ENCODE measurements at regions not wholly inside any gene's neighbourhood (a gene's known extent, or its start where the extent isn't known, plus 50 kb on each side); places are given as distances from the start of the nearest gene placed in this dataset.
"Not testable (repeated sequence)": the region's sequence is repeated elsewhere in the genome, so short reads cannot be mapped to it uniquely, and the experiment has no call there.

- Mint-ChIP-seq H3K36me3 (ENCODE audit: low read depth) (no peaks in the 10 kb centered on the region), H3K4me3 (no peak overlapping the region), H3K4me1 (peaks cover 12% of the 10 kb centered on the region), H3K27ac (no peak overlapping the region), H3K9me3 (no peaks in the 10 kb centered on the region), H3K27me3 (ENCODE audit: insufficient read depth, low read depth, poor library complexity) (no peaks in the 10 kb centered on the region)
- H3K4me2 ChIP-seq = no peak overlapping the region
- H4K20me1 ChIP-seq (replicated peaks; ENCODE audit: insufficient read depth) = no peaks in the 10 kb centered on the region
- no peak overlapping the region for H2AFZ ChIP-seq
- H3F3A ChIP-seq (replicated peaks; ENCODE audit: low read depth) = no peaks in the 10 kb centered on the region
- no peak for DNase-seq (ENCODE audit: low spot score)
- H3K4me1 ChIP-seq (ENCODE audit: insufficient read depth) = peaks cover 12% of the 10 kb centered on the region
- H3K36me3 ChIP-seq (ENCODE audit: insufficient read depth) = no peaks in the 10 kb centered on the region
- H3K27ac ChIP-seq (ENCODE audit: low read depth) = no peak overlapping the region
- no peak for TF ChIP-seq CTCF (conservative IDR thresholded peaks at IDR 0.05; ENCODE audit: low read depth in 2 of 2)
- H3K27me3 ChIP-seq (ENCODE audit: insufficient read depth) = no peaks in the 10 kb centered on the region
- H3K9me2 ChIP-seq (ENCODE audit: insufficient read depth) = no peaks in the 10 kb centered on the region; the same call in 1 of the 2 replicates
- ATAC-seq = no peak
- H3K4me3 ChIP-seq = no peak overlapping the region
- H3K79me2 ChIP-seq (replicated peaks; ENCODE audit: insufficient read depth) = no peaks in the 10 kb centered on the region
Observed at GRCh38 chr5:87139795-87140194, 127.9 kb upstream of the RASA1 start.

GRCh38 chr5:87141544-87141943 lies 126.1 kb upstream of the RASA1 start:
- Mint-ChIP-seq H3K36me3 (ENCODE audit: low read depth) (no peaks in the 10 kb centered on the region), H3K27ac (no peak overlapping the region), H3K27me3 (ENCODE audit: insufficient read depth, low read depth, poor library complexity) (no peaks in the 10 kb centered on the region), H3K4me3 (no peak overlapping the region), H3K9me3 (no peaks in the 10 kb centered on the region), H3K4me1 (peaks cover 5% of the 10 kb centered on the region; the same call in 2 of the 3 replicates)
- no peak for TF ChIP-seq EZH2phosphoT487 (IDR thresholded peaks at IDR 0.05; ENCODE audit: unreplicated experiment)
- Histone ChIP-seq H3K27me3 (ENCODE audit: insufficient read depth) (no peaks in the 10 kb centered on the region), H3K4me2 (no peak overlapping the region), H2AFZ (no peak overlapping the region), H3K79me2 (replicated peaks; ENCODE audit: insufficient read depth) (no peaks in the 10 kb centered on the region), H3F3A (replicated peaks; ENCODE audit: low read depth) (no peaks in the 10 kb centered on the region), H3K9me2 (ENCODE audit: insufficient read depth) (no peaks in the 10 kb centered on the region; the same call in 1 of the 2 replicates), H3K4me1 (ENCODE audit: insufficient read depth) (peaks cover 5% of the 10 kb centered on the region), H3K36me3 (ENCODE audit: insufficient read depth) (no peaks in the 10 kb centered on the region), H3K27ac (ENCODE audit: low read depth) (no peak overlapping the region), H3K4me3 (no peak overlapping the region), H4K20me1 (replicated peaks; ENCODE audit: insufficient read depth) (no peaks in the 10 kb centered on the region)
- DNase-seq (ENCODE audit: low spot score) = no peak
- no peak for ATAC-seq

GRCh38 chr5:87145853-87146252 lies 121.8 kb upstream of the RASA1 start:
- H3K4me2 ChIP-seq; H3K27ac Mint-ChIP-seq; H3K27ac ChIP-seq (ENCODE audit: low read depth); H3F3A ChIP-seq (replicated peaks; ENCODE audit: low read depth); H3K79me2 ChIP-seq (replicated peaks; ENCODE audit: insufficient read depth); H3K9me3 Mint-ChIP-seq; H2AFZ ChIP-seq; H3K4me3 Mint-ChIP-seq; H3K36me3 ChIP-seq (ENCODE audit: insufficient read depth); H3K4me1 ChIP-seq (ENCODE audit: insufficient read depth); H3K27me3 ChIP-seq (ENCODE audit: insufficient read depth); H3K4me1 Mint-ChIP-seq; H3K27me3 Mint-ChIP-seq (ENCODE audit: insufficient read depth, low read depth, poor library complexity); H4K20me1 ChIP-seq (replicated peaks; ENCODE audit: insufficient read depth); H3K4me3 ChIP-seq; H3K36me3 Mint-ChIP-seq (ENCODE audit: low read depth); H3K9me2 ChIP-seq (ENCODE audit: insufficient read depth); ATAC-seq; DNase-seq (ENCODE audit: low spot score): not testable (repeated sequence)

- DNase-seq (ENCODE audit: low spot score) (no peak), ATAC-seq (no peak)
- Histone ChIP-seq H3K4me1 (ENCODE audit: insufficient read depth) (no peaks in the 10 kb centered on the region), H3K9me2 (ENCODE audit: insufficient read depth) (no peaks in the 10 kb centered on the region; the same call in 1 of the 2 replicates), H3K79me2 (replicated peaks; ENCODE audit: insufficient read depth) (no peaks in the 10 kb centered on the region), H3K27me3 (ENCODE audit: insufficient read depth) (no peaks in the 10 kb centered on the region), H3K4me3 (no peak overlapping the region), H3K27ac (ENCODE audit: low read depth) (no peak overlapping the region), H2AFZ (no peak overlapping the region), H3K36me3 (ENCODE audit: insufficient read depth) (no peaks in the 10 kb centered on the region), H3K4me2 (no peak overlapping the region), H4K20me1 (replicated peaks; ENCODE audit: insufficient read depth) (no peaks in the 10 kb centered on the region), H3F3A (replicated peaks; ENCODE audit: low read depth) (no peaks in the 10 kb centered on the region)
- H3K4me1 Mint-ChIP-seq = no peaks in the 10 kb centered on the region
- H3K36me3 Mint-ChIP-seq (ENCODE audit: low read depth) = no peaks in the 10 kb centered on the region
- no peak overlapping the region for H3K27ac Mint-ChIP-seq
- no peaks in the 10 kb centered on the region for H3K9me3 Mint-ChIP-seq
- no peak overlapping the region for H3K4me3 Mint-ChIP-seq
- no peaks in the 10 kb centered on the region for H3K27me3 Mint-ChIP-seq (ENCODE audit: insufficient read depth, low read depth, poor library complexity)
- no peak for TF ChIP-seq ZNF462 (CRISPR knock-in tag; IDR thresholded peaks at IDR 0.05)
Observed at GRCh38 chr5:87147441-87147840, 120.2 kb upstream of the RASA1 start.

Measured in GM23338 (cell line).